ENCODE measurements at regions not wholly inside any gene's neighbourhood (a gene's known extent, or its start where the extent isn't known, plus 50 kb on each side); places are given as distances from the start of the nearest gene placed in this dataset.

- DNase-seq (ENCODE audit: low read depth in 2 of 2), result no peak
These were observed 327.0 kb upstream of the SLITRK5 start for GRCh38 chr13:87344176-87344575.

DNA sequence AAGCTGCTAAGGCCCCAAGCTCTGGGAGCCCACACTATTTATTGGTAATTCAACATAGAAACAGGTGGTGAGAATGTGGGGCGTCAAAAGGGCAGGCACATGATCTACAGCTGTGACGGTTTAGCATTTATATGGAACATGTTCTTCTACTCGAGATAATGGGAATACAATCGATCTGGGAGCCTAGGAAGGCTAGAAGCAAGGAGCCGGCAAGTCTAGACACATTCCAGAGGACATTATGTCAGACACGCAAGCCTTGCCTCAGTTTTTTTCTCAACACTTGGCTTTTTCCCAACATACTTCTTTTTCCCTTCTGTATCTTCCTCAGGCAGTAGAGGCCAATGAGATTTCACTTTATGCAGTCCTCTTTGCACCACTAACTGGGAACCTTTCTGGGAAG lies 315.7 kb upstream of the SLITRK5 start:
- DNase-seq (ENCODE audit: low read depth in 2 of 2), result no peak

- no peak for DNase-seq (ENCODE audit: low read depth in 2 of 2)
These were observed 314.9 kb upstream of the SLITRK5 start for GRCh38 chr13:87356314-87356713.

- DNase-seq (ENCODE audit: low read depth in 2 of 2), result no peak
These were observed 312.9 kb upstream of the SLITRK5 start for GRCh38 chr13:87358319-87358718.

GRCh38 chr13:87361216-87361615 lies 310.0 kb upstream of the SLITRK5 start:
- no peak for DNase-seq (ENCODE audit: low read depth in 2 of 2)

DNA sequence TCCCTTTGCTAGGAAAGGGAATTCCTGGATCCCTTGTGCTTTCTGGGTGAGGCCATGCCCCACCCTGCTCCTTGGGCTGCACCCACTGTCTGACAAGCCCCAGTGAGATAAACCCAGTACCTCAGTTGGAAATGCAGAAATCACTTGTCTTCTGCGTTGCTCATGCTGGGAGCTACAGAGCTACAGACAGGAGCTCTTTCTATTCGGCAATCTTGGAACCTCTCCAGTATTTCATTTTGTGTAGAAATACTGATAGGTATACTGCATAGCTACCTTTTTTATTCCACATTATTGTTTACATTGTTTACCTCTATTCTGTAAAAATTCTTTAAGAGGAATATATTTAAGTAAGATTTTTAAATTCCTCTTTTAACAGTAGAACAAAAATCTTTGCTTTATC lies 302.5 kb upstream of the SLITRK5 start:
- DNase-seq (ENCODE audit: low read depth in 2 of 2), result no peak

DNA sequence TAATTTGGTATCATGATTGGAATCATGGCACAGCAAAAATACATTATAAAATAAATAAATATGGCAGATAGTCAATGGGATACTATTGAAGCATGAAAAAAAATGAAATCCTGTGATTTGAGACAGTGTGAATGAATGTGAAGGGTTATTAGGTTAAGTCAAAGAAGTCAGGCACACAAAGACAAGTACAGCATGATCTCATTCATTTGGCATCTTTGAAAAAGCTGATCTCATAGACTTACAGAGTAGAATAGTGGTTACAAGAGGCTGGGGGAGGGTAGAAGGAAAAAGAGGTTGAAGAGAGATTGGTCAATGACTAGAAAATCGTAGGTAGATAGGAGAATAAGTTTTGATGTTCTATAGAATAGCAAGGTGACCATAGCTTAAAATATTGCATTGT lies 295.1 kb upstream of the SLITRK5 start:
- no peak for DNase-seq (ENCODE audit: low read depth in 2 of 2)

DNA sequence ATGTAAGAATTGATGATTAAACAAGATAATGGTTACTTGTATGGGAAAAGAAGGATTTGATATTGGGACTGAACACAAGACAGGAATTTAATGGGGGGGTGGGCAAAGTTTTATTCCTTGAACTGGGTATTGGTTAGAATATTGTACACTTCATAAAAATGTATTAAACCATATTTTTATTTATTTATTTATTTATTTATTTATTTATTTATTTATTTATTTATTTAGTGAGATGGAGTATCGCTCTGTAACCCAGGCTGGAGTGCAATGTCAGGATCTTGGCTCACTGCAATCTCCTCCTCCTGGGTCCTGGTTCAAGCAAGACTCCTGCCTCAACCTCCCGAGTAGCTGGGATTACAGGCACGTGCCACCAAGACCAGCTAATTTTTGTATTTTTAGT lies 287.1 kb upstream of the SLITRK5 start:
- DNase-seq (ENCODE audit: low read depth in 2 of 2), result no peak

DNA sequence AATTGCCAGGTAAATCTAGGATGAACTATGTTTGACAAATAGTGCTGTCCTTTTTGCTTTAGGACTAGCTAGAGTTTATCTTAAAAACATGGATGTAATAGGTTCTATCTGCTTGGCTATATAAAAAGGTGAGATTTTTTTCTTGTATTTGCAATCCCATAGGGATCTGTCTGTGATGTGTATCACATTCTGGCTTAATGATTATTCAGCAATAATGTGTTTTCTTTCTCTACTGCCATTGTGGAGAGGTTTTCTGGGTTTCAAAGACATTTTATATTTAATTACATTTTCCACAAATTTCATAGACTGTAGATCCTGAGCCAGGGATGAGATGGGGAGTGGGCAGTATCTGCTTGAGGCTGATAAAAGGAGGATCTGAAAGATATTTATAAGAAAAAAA lies 277.8 kb upstream of the SLITRK5 start:
- DNase-seq (ENCODE audit: low read depth in 2 of 2), result no peak

- no peak for DNase-seq (ENCODE audit: low read depth in 2 of 2)
These were observed 273.1 kb upstream of the SLITRK5 start for GRCh38 chr13:87398047-87398446.

DNA sequence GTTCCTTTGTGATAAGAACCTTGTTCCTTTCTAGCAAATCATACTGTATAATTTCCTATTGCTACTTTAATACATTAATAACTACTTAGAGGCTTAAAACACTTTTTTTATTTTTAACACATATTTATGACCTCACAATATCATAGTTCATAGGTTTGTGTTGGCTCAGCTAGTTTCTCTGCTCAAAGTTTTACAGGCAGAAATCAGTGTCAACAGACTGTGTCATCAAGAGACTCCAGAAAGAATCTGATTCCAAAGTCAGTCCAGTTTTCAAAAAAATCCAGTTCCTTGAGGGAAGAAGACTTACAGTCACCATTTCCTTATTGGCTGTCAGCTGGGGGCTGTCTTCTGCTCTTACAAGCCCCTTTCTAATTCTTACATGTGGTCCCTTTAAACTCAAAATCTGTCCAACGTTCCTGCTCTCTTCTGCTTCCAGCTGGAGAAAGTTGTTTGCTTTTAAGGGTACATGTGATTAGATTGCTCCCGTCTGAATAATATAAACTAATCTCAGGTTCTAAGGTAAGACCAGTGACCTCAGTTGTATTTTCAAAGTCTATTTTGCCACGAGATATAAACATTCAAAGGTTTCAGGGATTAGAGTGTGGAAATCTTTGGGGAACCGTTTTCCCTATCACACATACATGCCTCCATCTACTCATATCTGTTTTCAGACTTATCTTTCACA lies 267.3 kb upstream of the SLITRK5 start:
- no peak for DNase-seq (ENCODE audit: low read depth in 2 of 2)

DNA sequence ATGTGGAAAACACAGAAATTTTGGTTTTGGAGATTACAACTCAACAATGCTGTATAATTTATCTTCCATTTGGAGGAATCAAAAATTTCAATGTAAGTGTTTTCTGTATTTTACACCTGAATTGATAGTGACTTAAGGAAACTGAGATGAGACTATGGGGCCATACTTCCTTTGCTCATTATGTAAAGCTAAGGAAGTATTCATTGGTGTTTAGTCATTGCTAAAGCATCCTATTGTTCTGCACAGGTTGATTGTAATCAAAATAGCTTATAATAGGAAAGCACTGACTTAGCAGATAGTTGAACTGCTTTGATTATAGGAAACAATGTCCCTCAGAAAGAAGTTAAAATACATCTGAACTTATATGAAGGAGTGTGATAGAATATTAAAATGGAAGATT lies 244.4 kb upstream of the SLITRK5 start:
- no peak for DNase-seq (ENCODE audit: low read depth in 2 of 2)

DNA sequence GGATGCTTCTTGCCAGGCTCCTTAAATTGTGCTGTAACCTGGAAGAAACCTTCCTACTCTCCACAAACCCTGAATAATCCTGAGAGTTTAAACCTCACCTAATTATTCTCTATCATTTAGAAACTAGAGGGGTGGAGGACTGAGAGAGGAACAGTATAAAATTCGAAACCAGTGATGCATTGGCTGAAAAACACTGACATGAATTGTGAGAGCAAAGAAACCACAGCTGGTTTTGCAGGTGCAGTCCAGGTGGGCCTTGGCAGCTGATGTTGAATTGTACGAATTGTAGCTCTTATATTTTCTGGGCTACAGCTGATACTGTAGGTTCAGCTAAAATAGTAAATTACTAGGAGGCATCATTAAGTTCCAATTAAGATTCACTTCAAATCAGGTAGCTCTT lies 227.0 kb upstream of the SLITRK5 start:
- DNase-seq (ENCODE audit: low read depth in 2 of 2), result no peak

GRCh38 chr13:87452281-87452680 lies 218.9 kb upstream of the SLITRK5 start:
- no peak for DNase-seq (ENCODE audit: low read depth in 2 of 2)

- no peak for DNase-seq (ENCODE audit: low read depth in 2 of 2)
These were observed 217.9 kb upstream of the SLITRK5 start for GRCh38 chr13:87453244-87453643.

DNA sequence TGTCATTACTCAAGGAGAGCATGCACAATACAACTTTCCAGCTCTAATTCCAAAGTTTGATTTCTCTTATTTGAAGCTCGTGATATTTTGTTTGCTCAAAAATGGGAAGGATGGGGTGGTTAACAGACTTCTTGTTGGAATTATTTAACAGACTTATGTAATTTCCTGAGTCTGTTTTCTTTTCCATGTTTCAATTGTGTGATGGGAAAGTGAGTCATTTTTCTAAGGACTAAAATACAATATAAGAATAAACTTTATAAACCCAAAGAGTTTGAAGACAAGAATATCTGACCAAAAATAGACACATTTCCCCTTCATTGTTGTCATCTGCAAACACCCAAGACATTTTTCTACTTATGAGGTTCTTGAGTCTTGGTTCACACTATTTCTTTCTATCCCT lies 211.8 kb upstream of the SLITRK5 start:
- no peak for DNase-seq (ENCODE audit: low read depth in 2 of 2)

GRCh38 chr13:87497426-87497825 lies 173.7 kb upstream of the SLITRK5 start:
- DNase-seq (ENCODE audit: low read depth in 2 of 2), result no peak

GRCh38 chr13:87498681-87499080 lies 172.5 kb upstream of the SLITRK5 start:
- DNase-seq (ENCODE audit: low read depth in 2 of 2), result no peak

GRCh38 chr13:87524775-87525174 lies 146.4 kb upstream of the SLITRK5 start:
- DNase-seq (ENCODE audit: low read depth in 2 of 2), result no peak

DNA sequence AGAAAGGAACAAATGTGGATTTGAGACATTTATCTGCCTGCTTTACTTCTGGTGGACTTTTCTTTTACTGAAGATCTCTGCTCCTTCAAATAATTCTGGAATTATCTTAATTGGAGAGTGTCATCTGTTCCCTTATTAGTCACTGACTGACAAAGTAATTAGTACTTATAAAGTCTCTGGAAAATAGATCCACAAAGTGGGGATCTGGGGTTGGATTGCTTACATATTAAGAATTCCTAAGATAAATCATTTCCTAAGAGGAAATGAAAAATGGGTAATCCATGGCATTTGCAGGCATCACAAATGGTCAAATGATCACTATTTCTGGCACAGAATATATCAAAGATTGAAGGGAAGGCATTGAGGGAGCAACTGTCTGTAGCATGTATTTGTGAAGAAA lies 137.4 kb upstream of the SLITRK5 start:
- no peak for DNase-seq (ENCODE audit: low read depth in 2 of 2)

DNA sequence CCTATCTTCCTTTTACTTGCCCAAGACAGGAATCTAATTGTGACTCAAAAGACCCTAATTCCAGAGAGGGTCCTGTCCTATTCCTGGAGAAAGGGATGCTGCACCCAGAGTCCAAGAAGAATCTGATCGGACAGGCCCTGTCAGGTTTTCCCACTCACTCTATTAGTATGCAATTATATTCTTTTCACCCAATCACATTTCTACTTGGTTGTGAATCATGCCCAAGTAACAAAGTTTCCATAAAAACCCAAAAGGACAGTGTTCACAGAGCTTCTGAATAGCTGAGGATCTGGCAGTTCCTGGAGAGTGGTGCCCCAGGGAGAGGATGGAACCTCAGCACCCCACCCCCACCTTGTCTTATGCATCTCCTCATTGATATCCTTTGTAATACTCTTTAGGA lies 135.3 kb upstream of the SLITRK5 start:
- no peak for DNase-seq (ENCODE audit: low read depth in 2 of 2)

DNA sequence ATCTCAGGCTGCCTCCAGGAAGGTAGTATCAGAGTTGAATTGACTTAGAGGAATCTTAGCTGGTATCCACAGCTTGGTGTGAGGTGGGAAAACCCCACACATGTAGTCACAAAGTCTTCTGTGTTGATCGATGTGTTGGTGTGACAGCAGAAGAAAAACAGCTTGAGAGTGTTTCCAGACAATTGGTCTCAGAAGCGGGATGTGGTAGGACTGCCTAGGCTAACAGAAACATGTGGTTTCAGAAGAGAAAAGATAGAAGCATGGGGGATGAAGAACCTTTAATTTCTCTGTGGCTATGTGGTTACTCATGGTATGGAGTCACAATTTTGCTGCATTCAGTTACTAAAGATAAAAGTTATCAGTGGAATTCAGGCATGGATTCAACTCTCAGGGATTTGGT lies 134.7 kb upstream of the SLITRK5 start:
- DNase-seq (ENCODE audit: low read depth in 2 of 2), result no peak

DNA sequence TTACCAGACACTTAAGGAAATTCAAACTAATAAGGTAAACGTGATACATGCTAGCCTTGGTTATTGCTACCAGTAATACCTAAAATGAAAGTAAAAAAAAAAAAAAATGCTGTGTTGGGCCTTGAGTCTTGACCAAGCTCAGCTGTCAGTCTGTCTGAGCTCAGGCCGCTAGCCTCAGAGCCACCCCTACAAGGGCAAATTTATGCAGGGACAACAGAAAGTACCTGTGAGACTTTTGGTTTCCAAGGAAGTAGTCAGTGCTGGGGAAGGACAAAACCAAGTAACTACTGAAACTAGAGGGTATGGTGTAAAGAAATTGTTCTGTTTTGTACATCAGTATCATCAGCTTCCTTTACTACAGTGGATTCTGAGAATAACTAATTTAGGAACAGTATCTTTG lies 134.3 kb upstream of the SLITRK5 start:
- DNase-seq (ENCODE audit: low read depth in 2 of 2), result no peak

DNA sequence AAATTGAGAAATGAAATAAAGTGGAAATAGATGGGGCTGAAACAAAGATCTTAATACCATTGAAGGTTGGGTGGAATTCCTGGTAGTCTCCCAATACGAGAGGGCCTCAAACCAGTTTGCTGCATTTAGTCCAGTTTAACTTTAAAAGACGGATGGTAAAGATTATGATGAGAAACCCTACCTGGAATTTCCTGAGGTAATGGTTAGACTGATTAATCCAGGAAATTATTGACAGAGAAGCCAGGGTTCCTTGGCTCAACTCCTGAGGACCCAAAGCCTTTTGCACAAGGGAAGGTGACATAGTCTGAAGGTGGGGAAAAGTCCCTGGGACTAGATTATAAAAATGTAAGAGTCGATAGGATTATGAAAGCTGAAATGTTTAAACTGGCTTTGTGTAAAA lies 133.2 kb upstream of the SLITRK5 start:
- DNase-seq (ENCODE audit: low read depth in 2 of 2), result no peak
